ENCODE measurements at regions not wholly inside any gene's neighbourhood (a gene's known extent, or its start where the extent isn't known, plus 50 kb on each side); places are given as distances from the start of the nearest gene placed in this dataset.

- H3K36me3 ChIP-seq (ENCODE audit: control insufficient read depth, insufficient read depth, low read length), result no peaks in the 10 kb centered on the region
These were observed 171.2 kb upstream of the KIF2A start for GRCh38 chr5:62134811-62135210.

GRCh38 chr5:62137628-62138027 is 168.4 kb upstream of the KIF2A start:
- no peak overlapping the region for H3K4me3 ChIP-seq (ENCODE audit: low read depth, low read length)
- no peak overlapping the region for H3K9ac ChIP-seq (ENCODE audit: low read depth, low read length)
- no peak overlapping the region for H3K27ac ChIP-seq (ENCODE audit: low read depth, low read length)
- H3K4me1 ChIP-seq (ENCODE audit: control insufficient read depth, insufficient read depth, low read length), result peaks cover 34% of the 10 kb centered on the region
- no peaks in the 10 kb centered on the region for H3K36me3 ChIP-seq (ENCODE audit: control insufficient read depth, insufficient read depth, low read length)
- H3K27me3 ChIP-seq (ENCODE audit: control insufficient read depth, insufficient read depth, low read length), result no peaks in the 10 kb centered on the region
- H3K9me3 ChIP-seq (ENCODE audit: control insufficient read depth, insufficient read depth, low read length), result no peaks in the 10 kb centered on the region

More at GRCh38 chr5:62134811-62135210, 171.2 kb upstream of the KIF2A start:
- no peak overlapping the region for H3K27ac ChIP-seq (ENCODE audit: low read depth, low read length)
- no peak overlapping the region for H3K4me3 ChIP-seq (ENCODE audit: low read depth, low read length)
- H3K9me3 ChIP-seq (ENCODE audit: control insufficient read depth, insufficient read depth, low read length), result no peaks in the 10 kb centered on the region
- peaks cover 26% of the 10 kb centered on the region for H3K4me1 ChIP-seq (ENCODE audit: control insufficient read depth, insufficient read depth, low read length)
- H3K27me3 ChIP-seq (ENCODE audit: control insufficient read depth, insufficient read depth, low read length), result no peaks in the 10 kb centered on the region
- H3K9ac ChIP-seq (ENCODE audit: low read depth, low read length), result no peak overlapping the region

- no peaks in the 10 kb centered on the region for H3K36me3 ChIP-seq (ENCODE audit: control insufficient read depth, insufficient read depth, low read length)
- no peak overlapping the region for H3K9ac ChIP-seq (ENCODE audit: low read depth, low read length)
- H3K27ac ChIP-seq (ENCODE audit: low read depth, low read length), result no peak overlapping the region
- no peaks in the 10 kb centered on the region for H3K27me3 ChIP-seq (ENCODE audit: control insufficient read depth, insufficient read depth, low read length)
- no peak overlapping the region for H3K4me3 ChIP-seq (ENCODE audit: low read depth, low read length)
- peaks cover 44% of the 10 kb centered on the region for H3K4me1 ChIP-seq (ENCODE audit: control insufficient read depth, insufficient read depth, low read length)
- H3K9me3 ChIP-seq (ENCODE audit: control insufficient read depth, insufficient read depth, low read length), result no peaks in the 10 kb centered on the region
These were observed 167.4 kb upstream of the KIF2A start for GRCh38 chr5:62138607-62139006.

GRCh38 chr5:62139741-62140140 is 166.3 kb upstream of the KIF2A start:
- H3K9me3 ChIP-seq (ENCODE audit: control insufficient read depth, insufficient read depth, low read length), result no peaks in the 10 kb centered on the region
- H3K4me3 ChIP-seq (ENCODE audit: low read depth, low read length), result no peak overlapping the region
- H3K4me1 ChIP-seq (ENCODE audit: control insufficient read depth, insufficient read depth, low read length), result peaks cover 54% of the 10 kb centered on the region
- no peaks in the 10 kb centered on the region for H3K27me3 ChIP-seq (ENCODE audit: control insufficient read depth, insufficient read depth, low read length)
- no peak overlapping the region for H3K9ac ChIP-seq (ENCODE audit: low read depth, low read length)
- H3K27ac ChIP-seq (ENCODE audit: low read depth, low read length), result no peak overlapping the region
- no peaks in the 10 kb centered on the region for H3K36me3 ChIP-seq (ENCODE audit: control insufficient read depth, insufficient read depth, low read length)

GRCh38 chr5:62142351-62142750 is 163.7 kb upstream of the KIF2A start:
- H3K9ac ChIP-seq (ENCODE audit: low read depth, low read length), result no peak overlapping the region
- no peaks in the 10 kb centered on the region for H3K27me3 ChIP-seq (ENCODE audit: control insufficient read depth, insufficient read depth, low read length)
- no peaks in the 10 kb centered on the region for H3K36me3 ChIP-seq (ENCODE audit: control insufficient read depth, insufficient read depth, low read length)
- no peak overlapping the region for H3K27ac ChIP-seq (ENCODE audit: low read depth, low read length)
- H3K4me1 ChIP-seq (ENCODE audit: control insufficient read depth, insufficient read depth, low read length), result peaks cover 45% of the 10 kb centered on the region
- no peak overlapping the region for H3K4me3 ChIP-seq (ENCODE audit: low read depth, low read length)
- H3K9me3 ChIP-seq (ENCODE audit: control insufficient read depth, insufficient read depth, low read length), result no peaks in the 10 kb centered on the region; the same call in 1 of the 2 replicates

GRCh38 chr5:62143268-62144229 is 162.5 kb upstream of the KIF2A start:
- H3K4me3 ChIP-seq (ENCODE audit: low read depth, low read length), result no peak overlapping the region
- H3K9ac ChIP-seq (ENCODE audit: low read depth, low read length), result no peak overlapping the region; the same call in 1 of the 2 replicates
- no peaks in the 10 kb centered on the region for H3K36me3 ChIP-seq (ENCODE audit: control insufficient read depth, insufficient read depth, low read length)
- no peaks in the 10 kb centered on the region for H3K27me3 ChIP-seq (ENCODE audit: control insufficient read depth, insufficient read depth, low read length)
- H3K4me1 ChIP-seq (ENCODE audit: control insufficient read depth, insufficient read depth, low read length), result peaks cover 39% of the 10 kb centered on the region
- no peak overlapping the region for H3K27ac ChIP-seq (ENCODE audit: low read depth, low read length)
- H3K9me3 ChIP-seq (ENCODE audit: control insufficient read depth, insufficient read depth, low read length), result no peaks in the 10 kb centered on the region; the same call in 1 of the 2 replicates

- peaks cover 31% of the 10 kb centered on the region for H3K4me1 ChIP-seq (ENCODE audit: control insufficient read depth, insufficient read depth, low read length)
- H3K36me3 ChIP-seq (ENCODE audit: control insufficient read depth, insufficient read depth, low read length), result no peaks in the 10 kb centered on the region
- H3K9me3 ChIP-seq (ENCODE audit: control insufficient read depth, insufficient read depth, low read length), result no peaks in the 10 kb centered on the region; the same call in 1 of the 2 replicates
- H3K27ac ChIP-seq (ENCODE audit: low read depth, low read length), result no peak overlapping the region
- H3K4me3 ChIP-seq (ENCODE audit: low read depth, low read length), result no peak overlapping the region
- H3K27me3 ChIP-seq (ENCODE audit: control insufficient read depth, insufficient read depth, low read length), result no peaks in the 10 kb centered on the region
- H3K9ac ChIP-seq (ENCODE audit: low read depth, low read length), result no peak overlapping the region
These were observed 161.5 kb upstream of the KIF2A start for GRCh38 chr5:62144401-62145022.

GRCh38 chr5:62149879-62150278 is 156.1 kb upstream of the KIF2A start:
- H3K9ac ChIP-seq (ENCODE audit: low read depth, low read length), result no peak overlapping the region
- H3K4me3 ChIP-seq (ENCODE audit: low read depth, low read length), result no peak overlapping the region
- no peaks in the 10 kb centered on the region for H3K4me1 ChIP-seq (ENCODE audit: control insufficient read depth, insufficient read depth, low read length)
- no peak overlapping the region for H3K27ac ChIP-seq (ENCODE audit: low read depth, low read length)
- H3K9me3 ChIP-seq (ENCODE audit: control insufficient read depth, insufficient read depth, low read length), result peaks cover 4% of the 10 kb centered on the region; the same call in 1 of the 2 replicates
- H3K36me3 ChIP-seq (ENCODE audit: control insufficient read depth, insufficient read depth, low read length), result no peaks in the 10 kb centered on the region
- H3K27me3 ChIP-seq (ENCODE audit: control insufficient read depth, insufficient read depth, low read length), result no peaks in the 10 kb centered on the region

GRCh38 chr5:62152394-62153087 is 153.5 kb upstream of the KIF2A start:
- no peaks in the 10 kb centered on the region for H3K27me3 ChIP-seq (ENCODE audit: control insufficient read depth, insufficient read depth, low read length)
- H3K4me1 ChIP-seq (ENCODE audit: control insufficient read depth, insufficient read depth, low read length), result no peaks in the 10 kb centered on the region
- no peak overlapping the region for H3K4me3 ChIP-seq (ENCODE audit: low read depth, low read length)
- H3K9me3 ChIP-seq (ENCODE audit: control insufficient read depth, insufficient read depth, low read length), result peaks cover 12% of the 10 kb centered on the region; the same call in 1 of the 2 replicates
- H3K27ac ChIP-seq (ENCODE audit: low read depth, low read length), result no peak overlapping the region
- no peak overlapping the region for H3K9ac ChIP-seq (ENCODE audit: low read depth, low read length)
- no peaks in the 10 kb centered on the region for H3K36me3 ChIP-seq (ENCODE audit: control insufficient read depth, insufficient read depth, low read length)

GRCh38 chr5:62154758-62155157 is 151.2 kb upstream of the KIF2A start:
- H3K36me3 ChIP-seq (ENCODE audit: control insufficient read depth, insufficient read depth, low read length), result no peaks in the 10 kb centered on the region
- no peaks in the 10 kb centered on the region for H3K4me1 ChIP-seq (ENCODE audit: control insufficient read depth, insufficient read depth, low read length)
- no peaks in the 10 kb centered on the region for H3K27me3 ChIP-seq (ENCODE audit: control insufficient read depth, insufficient read depth, low read length)
- H3K9ac ChIP-seq (ENCODE audit: low read depth, low read length), result no peak overlapping the region
- H3K9me3 ChIP-seq (ENCODE audit: control insufficient read depth, insufficient read depth, low read length), result peaks cover 12% of the 10 kb centered on the region; the same call in 1 of the 2 replicates
- no peak overlapping the region for H3K4me3 ChIP-seq (ENCODE audit: low read depth, low read length)
- no peak overlapping the region for H3K27ac ChIP-seq (ENCODE audit: low read depth, low read length)
